GM23338 (cell line): ENCODE measurements at regions not wholly inside any gene's neighbourhood (a gene's known extent, or its start where the extent isn't known, plus 50 kb on each side); places are given as distances from the start of the nearest gene placed in this dataset.
A peak's percentile ranks its signal among the peaks of the same experiment; 100 is the strongest.

ENCODE experiments used
- ATAC-seq: fragments of 200-7000 bp; cut with Tn5 transposase; 3 replicates; pipeline ENCODE4 v1.9.1; 2020
- DNase-seq: peaks from one replicate; pipeline ENCODE4 v3.0.0-alpha.2; 2015; ENCODE audit warnings: low spot score
- H2AFZ ChIP-seq: fragments of 200-600 bp; sonication (generic); 2 replicates; pipeline ENCODE4 v1.8.0; 2016; ENCODE audit warnings: antibody characterized with exemption, mild to moderate bottlenecking, moderate library complexity
- H3F3A ChIP-seq: fragments of 200-600 bp; sonication (generic); replicated peaks from 2 replicates; pipeline ENCODE4 v1.8.0; 2017; ENCODE audit warnings: antibody characterized with exemption, mixed run types, low read depth
- H3K27ac ChIP-seq: fragments of 200-600 bp; sonication (generic); 2 replicates; pipeline ENCODE4 v1.6.1; 2016; ENCODE audit warnings: low read depth
- H3K27me3 ChIP-seq: fragments of 200-600 bp; sonication (generic); 2 replicates; pipeline ENCODE4 v1.8.0; 2016; ENCODE audit warnings: mild to moderate bottlenecking, mixed run types, moderate library complexity; ENCODE audit not compliant: insufficient read depth
- H3K36me3 ChIP-seq: fragments of 200-600 bp; sonication (generic); 2 replicates; pipeline ENCODE4 v1.8.0; 2016; ENCODE audit warnings: mild to moderate bottlenecking; ENCODE audit not compliant: insufficient read depth
- H3K4me1 ChIP-seq: fragments of 200-600 bp; sonication (generic); 2 replicates; pipeline ENCODE4 v1.8.0; 2016; ENCODE audit warnings: mild to moderate bottlenecking, moderate library complexity; ENCODE audit not compliant: insufficient read depth
- H3K4me2 ChIP-seq: fragments of 200-600 bp; sonication (generic); 2 replicates; pipeline ENCODE4 v1.7.1; 2017; ENCODE audit warnings: mixed run types
- H3K4me3 ChIP-seq: fragments of 200-600 bp; sonication (generic); 2 replicates; pipeline ENCODE4 v1.6.1; 2016; ENCODE audit warnings: mixed run types
- H3K79me2 ChIP-seq: fragments of 200-600 bp; sonication (generic); replicated peaks from 2 replicates; pipeline ENCODE4 v1.8.0; 2017; ENCODE audit warnings: mild to moderate bottlenecking; ENCODE audit not compliant: insufficient read depth
- H3K9me2 ChIP-seq: fragments of 200-600 bp; sonication (generic); 2 replicates; pipeline ENCODE4 v1.8.0; 2017; ENCODE audit not compliant: insufficient read depth
- H4K20me1 ChIP-seq: fragments of 200-600 bp; sonication (generic); replicated peaks from 2 replicates; pipeline ENCODE4 v1.8.0; 2017; ENCODE audit warnings: mild to moderate bottlenecking; ENCODE audit not compliant: insufficient read depth
- H3K27ac Mint-ChIP-seq: 2 replicates; pipeline ENCODE4 v1.8.0; 2020; ENCODE audit warnings: inconsistent platforms, mild to moderate bottlenecking, moderate library complexity, mixed read lengths
- H3K27me3 Mint-ChIP-seq: 3 replicates; pipeline ENCODE4 v1.8.0; 2022; ENCODE audit warnings: low read depth, mild to moderate bottlenecking, moderate library complexity, mixed read lengths, inconsistent platforms; ENCODE audit not compliant: insufficient read depth, poor library complexity
- H3K36me3 Mint-ChIP-seq: 3 replicates; pipeline ENCODE4 v1.8.0; 2021; ENCODE audit warnings: low read depth, mild to moderate bottlenecking, inconsistent platforms, moderate library complexity, mixed read lengths
- H3K4me1 Mint-ChIP-seq: 3 replicates; pipeline ENCODE4 v1.8.0; 2020; ENCODE audit warnings: mild to moderate bottlenecking, inconsistent platforms, mixed read lengths
- H3K4me3 Mint-ChIP-seq: 3 replicates; pipeline ENCODE4 v1.8.0; 2021; ENCODE audit warnings: moderate library complexity, mild to moderate bottlenecking, inconsistent platforms, mixed read lengths
- H3K9me3 Mint-ChIP-seq: 3 replicates; pipeline ENCODE4 v1.8.0; 2020; ENCODE audit warnings: moderate library complexity, mild to moderate bottlenecking, inconsistent platforms, mixed read lengths
- EZH2phosphoT487 ChIP-seq: fragments of 200-600 bp; sonication (generic); IDR thresholded peaks from one replicate; pipeline ENCODE4 v1.8.1; 2018; ENCODE audit warnings: antibody characterized with exemption; ENCODE audit not compliant: unreplicated experiment
- JUNB ChIP-seq: IDR thresholded peaks from one replicate; pipeline ENCODE4 v1.6.1; 2016; ENCODE audit warnings: antibody characterized with exemption; ENCODE audit not compliant: unreplicated experiment
- POLR2AphosphoS5 ChIP-seq: IDR thresholded peaks from 2 replicates; pipeline ENCODE4 v1.6.1; 2016; ENCODE audit warnings: antibody characterized with exemption, low read depth
- ZNF114 ChIP-seq: fragments of 250-450 bp; sonication (Bioruptor Pico); IDR thresholded peaks from 2 replicates; pipeline ENCODE4 v1.5.0; 2020; ENCODE audit warnings: mild to moderate bottlenecking, moderate library complexity
- TF ChIP-seq, protein P1 (sequence below): fragments of 250-450 bp; sonication (Bioruptor Pico); IDR thresholded peaks from 2 replicates; pipeline ENCODE4 v1.5.0; 2020; ENCODE audit warnings: mild to moderate bottlenecking, moderate library complexity
- TF ChIP-seq, protein P2 (sequence below): IDR thresholded peaks from 2 replicates; pipeline ENCODE4 v1.6.1; 2016; ENCODE audit warnings: antibody characterized with exemption
- TF ChIP-seq, protein P3 (sequence below), 2 experiments: fragments of 200-600 bp in 1 of 2; sonication (generic) in 1 of 2; conservative IDR thresholded peaks; 2 replicates each; pipeline versions ENCODE4 v1.5.1 to v1.6.1; 2016 to 2017; ENCODE audit warnings: antibody characterized with exemption in 2 of 2, low read depth in 2 of 2, mild to moderate bottlenecking in 2 of 2, moderate library complexity in 1 of 2

DNA sequence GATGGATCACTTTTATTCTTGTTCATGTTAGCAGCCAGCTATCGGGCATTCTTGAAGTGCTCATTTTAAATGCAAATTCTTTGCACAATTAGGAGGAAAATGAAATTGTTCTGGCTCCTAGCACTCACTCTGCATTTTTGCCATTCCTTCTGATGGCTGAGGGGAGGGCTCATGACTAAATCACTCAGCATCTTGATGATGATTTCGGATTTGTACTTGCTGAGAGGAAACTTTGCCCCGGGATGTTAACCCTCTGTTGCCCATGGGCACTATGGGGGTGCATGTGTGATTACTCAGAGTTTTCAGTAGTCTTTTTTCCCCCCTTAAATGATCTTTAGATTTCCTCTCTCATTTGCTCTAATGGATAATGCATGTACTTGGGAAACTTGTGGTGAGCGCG lies 299.6 kb upstream of the C2CD4B start (continued):
- TF ChIP-seq ZNF114 (CRISPR knock-in tag) = no peak
- TF ChIP-seq, protein P1, sequence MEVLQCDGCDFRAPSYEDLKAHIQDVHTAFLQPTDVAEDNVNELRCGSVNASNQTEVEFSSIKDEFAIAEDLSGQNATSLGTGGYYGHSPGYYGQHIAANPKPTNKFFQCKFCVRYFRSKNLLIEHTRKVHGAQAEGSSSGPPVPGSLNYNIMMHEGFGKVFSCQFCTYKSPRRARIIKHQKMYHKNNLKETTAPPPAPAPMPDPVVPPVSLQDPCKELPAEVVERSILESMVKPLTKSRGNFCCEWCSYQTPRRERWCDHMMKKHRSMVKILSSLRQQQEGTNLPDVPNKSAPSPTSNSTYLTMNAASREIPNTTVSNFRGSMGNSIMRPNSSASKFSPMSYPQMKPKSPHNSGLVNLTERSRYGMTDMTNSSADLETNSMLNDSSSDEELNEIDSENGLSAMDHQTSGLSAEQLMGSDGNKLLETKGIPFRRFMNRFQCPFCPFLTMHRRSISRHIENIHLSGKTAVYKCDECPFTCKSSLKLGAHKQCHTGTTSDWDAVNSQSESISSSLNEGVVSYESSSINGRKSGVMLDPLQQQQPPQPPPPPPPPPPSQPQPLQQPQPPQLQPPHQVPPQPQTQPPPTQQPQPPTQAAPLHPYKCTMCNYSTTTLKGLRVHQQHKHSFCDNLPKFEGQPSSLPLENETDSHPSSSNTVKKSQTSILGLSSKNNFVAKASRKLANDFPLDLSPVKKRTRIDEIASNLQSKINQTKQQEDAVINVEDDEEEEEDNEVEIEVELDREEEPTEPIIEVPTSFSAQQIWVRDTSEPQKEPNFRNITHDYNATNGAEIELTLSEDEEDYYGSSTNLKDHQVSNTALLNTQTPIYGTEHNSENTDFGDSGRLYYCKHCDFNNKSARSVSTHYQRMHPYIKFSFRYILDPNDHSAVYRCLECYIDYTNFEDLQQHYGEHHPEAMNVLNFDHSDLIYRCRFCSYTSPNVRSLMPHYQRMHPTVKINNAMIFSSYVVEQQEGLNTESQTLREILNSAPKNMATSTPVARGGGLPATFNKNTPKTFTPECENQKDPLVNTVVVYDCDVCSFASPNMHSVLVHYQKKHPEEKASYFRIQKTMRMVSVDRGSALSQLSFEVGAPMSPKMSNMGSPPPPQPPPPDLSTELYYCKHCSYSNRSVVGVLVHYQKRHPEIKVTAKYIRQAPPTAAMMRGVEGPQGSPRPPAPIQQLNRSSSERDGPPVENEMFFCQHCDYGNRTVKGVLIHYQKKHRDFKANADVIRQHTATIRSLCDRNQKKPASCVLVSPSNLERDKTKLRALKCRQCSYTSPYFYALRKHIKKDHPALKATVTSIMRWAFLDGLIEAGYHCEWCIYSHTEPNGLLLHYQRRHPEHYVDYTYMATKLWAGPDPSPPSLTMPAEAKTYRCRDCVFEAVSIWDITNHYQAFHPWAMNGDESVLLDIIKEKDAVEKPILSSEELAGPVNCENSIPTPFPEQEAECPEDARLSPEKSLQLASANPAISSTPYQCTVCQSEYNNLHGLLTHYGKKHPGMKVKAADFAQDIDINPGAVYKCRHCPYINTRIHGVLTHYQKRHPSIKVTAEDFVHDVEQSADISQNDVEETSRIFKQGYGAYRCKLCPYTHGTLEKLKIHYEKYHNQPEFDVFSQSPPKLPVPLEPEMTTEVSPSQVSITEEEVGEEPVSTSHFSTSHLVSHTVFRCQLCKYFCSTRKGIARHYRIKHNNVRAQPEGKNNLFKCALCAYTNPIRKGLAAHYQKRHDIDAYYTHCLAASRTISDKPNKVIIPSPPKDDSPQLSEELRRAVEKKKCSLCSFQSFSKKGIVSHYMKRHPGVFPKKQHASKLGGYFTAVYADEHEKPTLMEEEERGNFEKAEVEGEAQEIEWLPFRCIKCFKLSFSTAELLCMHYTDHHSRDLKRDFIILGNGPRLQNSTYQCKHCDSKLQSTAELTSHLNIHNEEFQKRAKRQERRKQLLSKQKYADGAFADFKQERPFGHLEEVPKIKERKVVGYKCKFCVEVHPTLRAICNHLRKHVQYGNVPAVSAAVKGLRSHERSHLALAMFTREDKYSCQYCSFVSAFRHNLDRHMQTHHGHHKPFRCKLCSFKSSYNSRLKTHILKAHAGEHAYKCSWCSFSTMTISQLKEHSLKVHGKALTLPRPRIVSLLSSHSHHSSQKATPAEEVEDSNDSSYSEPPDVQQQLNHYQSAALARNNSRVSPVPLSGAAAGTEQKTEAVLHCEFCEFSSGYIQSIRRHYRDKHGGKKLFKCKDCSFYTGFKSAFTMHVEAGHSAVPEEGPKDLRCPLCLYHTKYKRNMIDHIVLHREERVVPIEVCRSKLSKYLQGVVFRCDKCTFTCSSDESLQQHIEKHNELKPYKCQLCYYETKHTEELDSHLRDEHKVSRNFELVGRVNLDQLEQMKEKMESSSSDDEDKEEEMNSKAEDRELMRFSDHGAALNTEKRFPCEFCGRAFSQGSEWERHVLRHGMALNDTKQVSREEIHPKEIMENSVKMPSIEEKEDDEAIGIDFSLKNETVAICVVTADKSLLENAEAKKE = no peak

DNA sequence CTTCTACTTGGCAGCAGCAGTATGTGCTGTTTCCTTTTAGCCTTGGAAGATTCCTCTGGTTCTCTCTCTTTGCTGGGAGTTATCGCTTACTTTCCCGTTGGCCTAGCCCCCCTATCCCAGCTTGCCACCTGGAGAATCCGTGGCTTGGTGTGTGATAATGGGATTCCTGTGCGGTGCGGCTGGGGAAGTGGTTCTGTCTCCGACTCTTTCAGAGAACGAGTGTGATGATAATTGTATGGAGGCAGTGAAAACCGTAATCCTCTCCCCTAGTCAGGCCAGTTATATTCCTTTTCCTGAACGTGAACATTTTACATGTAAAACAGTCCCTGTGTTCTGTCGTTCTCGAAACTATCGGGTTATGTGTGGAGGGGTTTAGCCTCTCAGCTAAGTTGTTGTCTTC lies 300.1 kb upstream of the C2CD4B start:
- no peaks in the 10 kb centered on the region for H3F3A ChIP-seq
- Mint-ChIP-seq H3K9me3 (peaks cover 2% of the 10 kb centered on the region; the same call in 1 of the 3 replicates), H3K27me3 (peaks cover 1% of the 10 kb centered on the region), H3K27ac (peak overlapping the region; percentile 47), H3K4me1 (peaks cover 53% of the 10 kb centered on the region), H3K36me3 (peaks cover 4% of the 10 kb centered on the region; the same call in 2 of the 3 replicates), H3K4me3 (peak overlapping the region; percentile 26)
- no peaks in the 10 kb centered on the region for H4K20me1 ChIP-seq
- peak; percentile 49 for ATAC-seq
- no peak overlapping the region for H3K4me3 ChIP-seq
- no peaks in the 10 kb centered on the region for H3K9me2 ChIP-seq
- H3K4me1 ChIP-seq = peaks cover 34% of the 10 kb centered on the region
- H2AFZ ChIP-seq = no peak overlapping the region
- peak overlapping the region; percentile 84 for H3K27ac ChIP-seq
- H3K4me2 ChIP-seq = peak overlapping the region; percentile 51
- H3K79me2 ChIP-seq = peaks cover 32% of the 10 kb centered on the region
- no peaks in the 10 kb centered on the region for H3K27me3 ChIP-seq
- no peaks in the 10 kb centered on the region for H3K36me3 ChIP-seq
- no peak for DNase-seq
- TF ChIP-seq JUNB = no peak
- no peak for TF ChIP-seq ZNF114 (CRISPR knock-in tag)
- no peak for TF ChIP-seq POLR2AphosphoS5
- TF ChIP-seq, protein P2, sequence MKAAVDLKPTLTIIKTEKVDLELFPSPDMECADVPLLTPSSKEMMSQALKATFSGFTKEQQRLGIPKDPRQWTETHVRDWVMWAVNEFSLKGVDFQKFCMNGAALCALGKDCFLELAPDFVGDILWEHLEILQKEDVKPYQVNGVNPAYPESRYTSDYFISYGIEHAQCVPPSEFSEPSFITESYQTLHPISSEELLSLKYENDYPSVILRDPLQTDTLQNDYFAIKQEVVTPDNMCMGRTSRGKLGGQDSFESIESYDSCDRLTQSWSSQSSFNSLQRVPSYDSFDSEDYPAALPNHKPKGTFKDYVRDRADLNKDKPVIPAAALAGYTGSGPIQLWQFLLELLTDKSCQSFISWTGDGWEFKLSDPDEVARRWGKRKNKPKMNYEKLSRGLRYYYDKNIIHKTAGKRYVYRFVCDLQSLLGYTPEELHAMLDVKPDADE = no peak
- TF ChIP-seq, protein P3, sequence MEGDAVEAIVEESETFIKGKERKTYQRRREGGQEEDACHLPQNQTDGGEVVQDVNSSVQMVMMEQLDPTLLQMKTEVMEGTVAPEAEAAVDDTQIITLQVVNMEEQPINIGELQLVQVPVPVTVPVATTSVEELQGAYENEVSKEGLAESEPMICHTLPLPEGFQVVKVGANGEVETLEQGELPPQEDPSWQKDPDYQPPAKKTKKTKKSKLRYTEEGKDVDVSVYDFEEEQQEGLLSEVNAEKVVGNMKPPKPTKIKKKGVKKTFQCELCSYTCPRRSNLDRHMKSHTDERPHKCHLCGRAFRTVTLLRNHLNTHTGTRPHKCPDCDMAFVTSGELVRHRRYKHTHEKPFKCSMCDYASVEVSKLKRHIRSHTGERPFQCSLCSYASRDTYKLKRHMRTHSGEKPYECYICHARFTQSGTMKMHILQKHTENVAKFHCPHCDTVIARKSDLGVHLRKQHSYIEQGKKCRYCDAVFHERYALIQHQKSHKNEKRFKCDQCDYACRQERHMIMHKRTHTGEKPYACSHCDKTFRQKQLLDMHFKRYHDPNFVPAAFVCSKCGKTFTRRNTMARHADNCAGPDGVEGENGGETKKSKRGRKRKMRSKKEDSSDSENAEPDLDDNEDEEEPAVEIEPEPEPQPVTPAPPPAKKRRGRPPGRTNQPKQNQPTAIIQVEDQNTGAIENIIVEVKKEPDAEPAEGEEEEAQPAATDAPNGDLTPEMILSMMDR (conservative IDR thresholded peaks at IDR 0.05; ENCODE audit: low read depth in 2 of 2) = no peak
- TF ChIP-seq, protein P1 = no peak
- no peak for TF ChIP-seq EZH2phosphoT487
